Stimulated activated CD4-positive, alpha-beta T cell treated with anti-CD3 and anti-CD28 coated beads, Interleukin-4, amount 100 ng/mL, for 48 hours (primary cell): ENCODE measurements at regions not wholly inside any gene's neighbourhood (a gene's known extent, or its start where the extent isn't known, plus 50 kb on each side); places are given as distances from the start of the nearest gene placed in this dataset.
"Not testable (repeated sequence)": the region's sequence is repeated elsewhere in the genome, so short reads cannot be mapped to it uniquely, and the experiment has no call there.

Experiments
- DNase-seq, 2 donors: peaks; one replicate each; pipeline ENCODE4 v3.0.0-alpha.2; 2020; ENCODE audit warnings: low read depth in 2 of 2

DNA sequence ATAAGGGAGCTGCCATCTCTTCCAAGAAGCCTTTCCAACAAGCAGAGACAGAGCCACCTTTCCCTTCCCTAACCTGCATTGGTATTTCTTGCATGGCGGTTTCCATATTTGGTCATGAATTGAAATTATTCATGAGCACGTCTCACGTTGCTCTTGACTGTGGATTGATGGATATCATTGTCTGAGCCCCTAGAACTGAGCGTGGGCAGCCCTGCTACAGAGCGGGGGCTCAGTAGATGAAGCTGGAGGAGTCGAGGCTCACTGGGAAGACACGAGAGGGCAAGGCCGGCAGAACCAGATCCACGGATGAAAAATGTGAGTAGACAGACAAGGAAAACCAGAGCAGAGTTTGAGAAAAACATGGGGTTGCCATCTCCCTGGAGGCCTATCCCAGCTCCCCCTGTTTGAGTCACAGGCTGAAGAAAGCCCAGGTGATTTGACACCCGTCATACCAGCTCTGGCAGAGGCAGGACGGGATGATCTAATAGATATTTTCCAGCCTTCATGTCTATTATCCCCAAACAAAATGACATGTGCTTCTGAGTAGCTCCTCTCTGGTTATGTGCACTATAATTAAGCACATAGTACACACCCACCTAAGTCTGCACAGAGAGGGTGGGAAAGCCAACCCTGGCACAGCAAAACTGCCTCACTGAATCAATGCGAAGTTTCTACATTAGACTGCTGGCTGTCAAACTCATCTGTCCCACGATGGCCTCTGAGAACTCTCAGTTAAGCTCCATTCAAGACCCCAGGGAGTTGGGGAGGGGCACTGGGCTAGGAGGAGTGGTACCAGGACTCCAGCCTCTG, 363.5 kb upstream of the KLHL29 start:
- no peak for DNase-seq

DNA sequence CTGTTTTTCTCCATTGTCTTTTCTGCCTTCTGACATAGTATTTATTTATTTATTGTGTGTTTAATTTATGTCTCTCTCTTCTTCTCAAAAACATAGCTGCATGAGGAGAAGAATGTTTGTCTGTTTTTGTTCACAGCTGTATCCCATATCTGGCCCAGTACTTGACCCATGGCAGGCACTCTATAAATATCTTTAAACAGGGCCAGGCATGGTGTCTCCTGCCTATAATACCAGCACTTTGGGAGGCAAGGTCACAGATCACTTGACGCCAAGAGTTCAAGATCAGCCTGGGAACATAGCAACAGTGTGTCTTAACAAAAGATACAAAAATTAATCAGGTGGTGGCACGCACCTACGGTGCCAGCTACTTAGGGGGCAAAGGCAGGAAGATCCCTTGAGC, 361.3 kb upstream of the KLHL29 start:
- no peak for DNase-seq

DNA sequence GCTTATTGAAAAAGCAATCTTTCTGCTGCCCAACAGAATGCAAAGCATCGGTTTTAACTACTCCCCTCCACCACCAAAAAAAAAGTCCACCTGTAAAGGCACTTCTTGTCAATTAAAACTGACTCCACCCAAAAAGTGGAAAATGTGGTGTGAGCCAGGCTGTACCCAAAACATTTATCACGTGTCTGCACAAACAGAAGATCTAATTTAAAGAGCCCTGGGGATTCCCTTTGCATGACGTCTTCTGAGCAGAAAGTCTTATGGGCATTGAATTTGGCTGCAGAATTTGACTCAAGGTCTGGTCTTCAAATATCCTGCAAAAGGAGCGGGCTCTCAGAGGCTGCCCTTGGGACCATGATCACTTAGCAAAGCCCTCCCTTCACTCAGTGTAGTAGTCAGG, 358.3 kb upstream of the KLHL29 start:
- no peak for DNase-seq

DNA sequence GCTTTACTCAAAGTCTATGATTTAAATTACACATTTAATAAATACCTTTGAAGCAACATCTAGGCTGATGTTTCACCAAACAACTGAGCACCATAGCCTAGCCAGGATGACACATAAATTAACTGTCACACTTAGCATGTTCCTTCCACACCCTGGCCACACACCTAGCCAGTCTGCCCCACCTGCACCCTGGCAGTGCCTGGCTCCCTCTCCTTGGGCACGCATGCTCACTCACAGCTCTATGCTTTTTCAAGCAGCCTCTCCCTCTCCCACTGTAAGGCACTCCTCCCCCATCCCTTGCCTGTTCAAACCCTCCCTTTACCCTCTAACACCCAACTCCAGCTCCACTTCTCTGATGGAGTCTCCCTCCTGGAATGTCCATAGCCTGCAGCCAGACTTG, 357.6 kb upstream of the KLHL29 start:
- no peak for DNase-seq

DNA sequence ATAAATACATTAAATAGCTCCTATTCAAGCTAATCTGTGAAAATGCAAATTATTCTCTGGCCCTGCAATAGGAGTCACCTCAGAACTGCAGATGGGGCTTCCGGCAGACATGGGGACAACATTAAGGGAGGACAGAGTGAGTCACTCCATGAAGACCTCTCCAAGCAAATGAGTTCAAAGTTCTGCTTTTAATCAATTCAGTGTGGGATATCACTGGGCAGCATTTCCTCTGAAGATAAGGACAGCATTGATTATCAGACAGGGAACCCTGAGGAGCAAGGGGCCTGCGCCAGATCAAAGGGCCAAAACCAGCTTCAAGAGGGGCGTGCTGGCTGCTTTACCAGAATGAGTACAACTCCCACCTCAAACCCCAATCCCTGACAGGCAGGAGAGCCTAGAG, 356.9 kb upstream of the KLHL29 start:
- no peak for DNase-seq

DNA sequence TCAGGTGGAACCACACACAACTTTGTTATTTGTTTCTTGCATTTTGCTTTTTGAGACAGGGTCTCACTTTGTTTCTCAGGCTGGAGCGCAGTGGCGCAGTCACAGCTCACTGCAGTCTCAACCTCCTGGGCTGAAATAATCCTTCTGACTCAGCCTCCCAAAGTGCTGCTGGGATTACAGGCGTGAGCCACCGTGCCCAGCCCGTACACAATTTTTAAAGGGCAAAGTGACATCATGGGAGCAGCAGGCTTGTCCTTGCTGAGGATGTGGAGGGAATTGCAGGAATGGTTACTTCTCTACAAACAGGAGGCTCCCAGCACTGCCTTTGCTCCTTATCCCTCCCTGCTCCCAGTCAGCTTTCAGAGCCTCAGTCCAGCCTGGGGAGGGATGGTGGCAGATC, 355.9 kb upstream of the KLHL29 start:
- no peak for DNase-seq

DNA sequence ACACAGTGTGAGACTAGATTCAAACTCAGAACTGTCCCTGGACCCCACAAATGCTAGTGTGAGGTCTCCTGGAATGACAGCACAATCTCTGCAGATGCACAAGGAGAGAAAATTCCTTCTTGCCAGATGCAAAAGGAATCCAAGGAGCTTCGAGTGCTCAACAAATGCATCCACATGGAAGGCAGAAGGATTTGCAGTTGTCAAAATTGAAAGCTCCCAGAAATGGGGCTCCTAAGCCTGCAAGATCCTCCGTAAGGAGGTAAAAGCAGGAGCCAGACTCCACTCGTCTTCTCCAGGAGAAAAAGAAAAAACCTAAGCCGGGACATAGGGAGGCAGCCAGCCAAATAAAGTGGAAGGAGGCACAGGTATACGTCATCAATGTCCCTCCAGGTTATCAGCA, 355.0 kb upstream of the KLHL29 start:
- no peak for DNase-seq

DNA sequence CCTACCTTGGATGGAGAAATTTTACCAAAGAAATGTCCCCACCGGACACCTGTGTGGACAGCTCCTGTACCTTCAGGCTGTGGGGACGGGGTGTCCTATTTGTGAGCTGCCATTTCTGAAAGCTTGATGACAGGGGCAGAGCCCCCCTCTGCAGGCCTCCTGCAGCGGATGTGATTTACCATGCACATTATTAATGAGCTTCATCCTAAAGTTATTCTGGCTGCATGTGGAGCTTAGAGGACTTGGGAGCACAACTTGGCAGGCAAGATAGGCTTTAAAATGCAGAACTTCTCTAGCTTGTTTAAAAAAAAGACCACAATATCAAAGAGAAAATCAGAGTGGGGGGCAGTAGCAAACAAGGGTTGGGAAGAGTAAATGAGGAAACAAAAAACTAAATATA, 350.0 kb upstream of the KLHL29 start:
- DNase-seq: no peak

DNA sequence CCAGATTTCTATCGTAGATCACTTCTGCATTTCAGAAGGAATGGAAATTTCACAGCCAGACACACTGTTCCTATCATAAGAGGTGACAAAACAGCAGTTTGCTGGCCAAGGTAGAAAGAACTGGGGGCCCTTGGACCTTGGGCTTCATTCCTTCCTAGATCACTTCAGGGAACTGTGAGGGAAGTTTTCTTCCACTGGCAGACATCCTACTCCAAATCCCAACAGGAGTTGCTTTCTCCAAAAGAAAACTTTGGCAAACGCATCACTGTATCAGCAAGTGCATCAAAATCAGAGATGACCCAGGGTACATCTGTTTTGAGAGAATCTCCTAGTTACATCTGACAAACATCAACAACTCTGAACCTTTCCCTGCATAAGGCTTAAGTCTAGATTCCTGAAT, 348.4 kb upstream of the KLHL29 start:
- no peak for DNase-seq

DNA sequence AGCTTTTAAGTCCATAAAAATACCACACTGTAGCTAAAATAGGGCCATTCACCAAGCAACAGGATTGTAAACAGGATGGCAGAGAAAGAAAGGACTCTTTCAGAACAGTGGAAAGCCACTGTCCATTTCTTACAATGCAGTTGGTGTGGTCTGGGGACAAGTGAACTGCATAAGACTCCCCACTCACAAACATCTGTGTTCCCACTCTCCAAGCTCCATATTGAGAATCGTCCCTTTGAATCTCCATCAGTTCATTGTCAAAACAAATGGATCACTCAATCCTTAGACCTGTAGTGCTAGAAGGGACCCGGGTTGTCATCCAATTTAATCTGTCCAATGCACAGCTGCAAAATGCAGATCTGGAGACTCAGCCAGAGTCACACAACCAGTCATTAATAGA, 347.4 kb upstream of the KLHL29 start:
- no peak for DNase-seq

DNA sequence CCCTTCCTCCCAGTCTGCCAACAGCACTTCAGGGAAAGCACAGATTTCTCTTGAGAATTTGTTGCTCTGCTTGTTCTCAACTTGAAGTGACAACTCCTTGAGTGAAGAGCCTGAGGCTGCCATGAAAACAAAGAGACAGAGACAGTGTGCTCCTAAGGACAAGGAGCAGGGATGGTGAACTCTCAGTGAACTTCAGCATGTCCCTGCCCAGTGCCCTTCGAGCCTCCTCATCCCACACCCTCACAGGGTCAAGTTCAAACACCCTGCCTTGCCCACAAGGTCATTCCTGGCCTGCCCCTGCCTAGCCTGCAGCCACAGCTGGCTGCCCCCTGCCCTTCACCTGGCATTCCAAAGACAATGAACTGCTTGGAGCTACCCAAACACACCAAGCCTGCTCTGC, 343.5 kb upstream of the KLHL29 start:
- DNase-seq: no peak

DNA sequence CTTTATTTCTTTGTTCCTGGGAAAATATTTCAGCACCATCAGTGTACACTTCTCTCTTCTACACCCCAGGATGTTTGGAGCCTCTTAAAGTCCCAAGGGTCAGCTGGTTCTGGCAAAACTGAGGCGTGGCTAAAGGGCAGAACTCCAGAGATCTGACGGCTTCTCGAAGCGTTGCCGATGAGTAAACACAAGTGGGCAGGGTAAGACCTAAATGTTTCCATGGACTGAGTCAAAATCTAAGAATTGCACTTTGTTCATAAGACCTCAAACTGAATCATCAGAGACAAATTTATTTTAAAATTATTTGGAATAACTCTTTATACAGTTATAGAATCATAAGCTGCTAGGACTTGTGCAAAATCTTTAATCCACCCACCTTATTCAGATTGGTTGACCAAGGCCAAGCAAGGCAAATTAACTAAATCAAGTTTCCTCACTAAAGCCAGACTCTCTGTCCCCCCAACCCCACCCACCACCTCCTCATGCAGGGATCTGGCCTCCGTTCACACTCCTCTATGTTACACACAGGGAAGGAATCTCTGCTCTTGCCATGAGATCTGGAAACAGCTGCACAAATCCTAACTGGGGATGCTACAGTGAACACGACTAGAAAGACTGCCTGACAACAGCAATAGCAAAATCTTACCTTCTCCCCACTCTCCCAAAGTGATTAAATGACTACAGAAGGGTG, 342.6 kb upstream of the KLHL29 start:
- no peak for DNase-seq

DNA sequence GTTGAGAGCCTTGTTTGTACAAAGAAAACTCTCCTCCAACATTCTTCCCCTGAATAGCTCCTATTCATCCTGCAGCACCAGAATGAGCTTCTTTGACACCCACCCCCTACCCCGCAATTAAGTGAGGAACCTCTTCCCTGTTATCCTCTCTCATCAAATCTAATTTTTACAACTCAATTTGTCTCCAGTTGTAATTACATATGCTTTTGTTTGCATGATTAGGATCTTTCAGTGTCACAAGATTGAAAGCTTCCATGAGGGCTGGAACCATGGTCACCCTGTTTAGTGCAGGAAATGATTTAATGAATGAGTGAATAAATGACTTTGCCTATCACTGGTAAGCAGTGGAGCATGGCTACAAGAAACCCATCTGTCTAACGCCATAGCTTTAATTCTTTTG, 334.6 kb upstream of the KLHL29 start:
- no peak for DNase-seq

DNA sequence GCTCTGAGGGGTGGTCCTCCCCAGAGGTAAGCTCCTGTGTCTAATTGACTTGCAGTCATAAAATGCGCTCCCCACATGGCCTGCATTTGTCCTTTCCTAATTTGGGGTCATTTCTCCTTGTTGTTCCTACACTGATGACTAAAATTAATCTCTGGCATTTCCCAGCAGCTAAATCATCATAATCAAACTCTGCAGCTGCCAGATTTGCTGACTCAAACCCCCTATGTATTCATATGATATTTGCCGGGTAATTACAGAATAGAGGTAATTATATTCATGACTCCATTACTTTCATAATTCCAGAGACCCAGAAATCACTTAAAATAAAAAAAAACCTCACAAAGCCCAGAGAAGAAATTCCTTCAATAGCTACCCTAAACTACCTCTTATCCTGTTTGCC, 331.4 kb upstream of the KLHL29 start:
- DNase-seq: no peak

DNA sequence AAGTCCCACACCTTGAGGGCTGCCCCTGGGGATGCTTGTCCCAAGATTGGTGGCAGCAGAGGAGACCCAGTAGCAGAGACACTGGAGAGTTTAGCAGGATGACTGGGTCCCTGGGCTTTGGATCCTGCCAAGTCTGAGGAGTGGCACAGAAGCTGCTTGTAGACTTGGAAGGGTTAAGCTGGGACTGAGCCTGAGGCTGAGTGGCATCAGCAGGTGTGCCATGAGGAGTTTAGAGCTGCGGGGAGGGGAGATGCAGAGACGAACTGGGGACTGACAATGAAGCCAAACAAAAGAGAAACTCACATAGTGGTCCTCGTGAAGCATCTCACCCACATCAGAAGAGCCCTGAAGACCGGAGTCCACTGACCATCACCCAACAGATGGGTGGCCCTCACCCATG, 329.7 kb upstream of the KLHL29 start:
- DNase-seq: no peak

DNA sequence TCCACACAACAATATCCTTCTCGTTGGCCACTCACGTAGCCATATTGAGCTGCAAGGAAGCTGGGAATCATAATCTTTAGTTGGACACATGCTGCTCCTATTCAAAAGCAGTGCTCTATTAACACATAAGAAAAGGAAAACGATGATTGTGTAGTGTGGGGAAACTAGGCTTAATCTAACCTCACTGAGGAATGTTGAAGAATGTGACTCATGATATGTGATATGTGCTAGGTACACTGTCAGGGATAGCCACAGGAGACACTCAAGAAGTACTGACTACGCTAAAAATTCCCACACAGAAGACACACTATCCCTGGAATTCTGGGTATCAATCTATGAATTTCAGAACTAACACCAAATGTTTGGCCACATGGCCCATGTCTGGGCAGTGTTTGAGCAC, 328.1 kb upstream of the KLHL29 start:
- DNase-seq: not testable (repeated sequence)

DNA sequence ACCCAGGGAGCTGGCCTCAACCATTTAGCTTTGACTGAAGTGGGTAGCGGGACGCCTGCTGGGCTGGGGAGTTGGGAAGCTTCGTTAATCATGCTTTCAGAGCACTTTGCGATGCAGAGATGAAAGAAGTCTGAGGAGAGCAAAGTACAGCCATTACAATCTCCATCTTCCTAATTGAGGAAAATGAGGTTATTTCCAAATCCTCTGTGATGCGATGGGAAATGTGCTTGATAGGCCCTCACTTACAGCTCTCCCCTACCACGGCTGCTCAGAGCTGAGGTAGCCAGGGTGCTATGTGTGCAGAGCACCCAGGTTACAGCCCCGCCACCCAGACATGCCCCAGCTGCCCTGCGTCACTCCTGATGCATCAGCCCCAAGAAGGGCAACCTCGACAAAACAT, 326.5 kb upstream of the KLHL29 start:
- no peak for DNase-seq

DNA sequence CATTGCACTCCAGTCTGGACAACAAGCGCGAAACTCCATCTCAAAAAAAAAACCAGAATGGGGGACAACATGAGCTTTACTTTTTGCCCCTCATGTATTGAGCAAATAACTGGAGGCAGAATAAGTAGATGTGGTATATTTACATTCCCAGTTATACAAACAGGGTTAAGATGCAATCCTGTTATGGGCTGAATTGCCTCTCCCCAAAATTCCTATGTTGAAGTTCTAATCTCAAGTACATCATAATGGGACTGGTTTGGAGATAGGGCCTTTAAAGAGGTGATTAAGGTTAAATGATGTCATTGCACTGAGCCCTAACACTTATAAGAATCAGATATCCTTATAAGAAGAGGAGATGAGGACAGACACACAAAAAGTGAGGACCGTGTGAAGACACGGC, 319.8 kb upstream of the KLHL29 start:
- no peak for DNase-seq

DNA sequence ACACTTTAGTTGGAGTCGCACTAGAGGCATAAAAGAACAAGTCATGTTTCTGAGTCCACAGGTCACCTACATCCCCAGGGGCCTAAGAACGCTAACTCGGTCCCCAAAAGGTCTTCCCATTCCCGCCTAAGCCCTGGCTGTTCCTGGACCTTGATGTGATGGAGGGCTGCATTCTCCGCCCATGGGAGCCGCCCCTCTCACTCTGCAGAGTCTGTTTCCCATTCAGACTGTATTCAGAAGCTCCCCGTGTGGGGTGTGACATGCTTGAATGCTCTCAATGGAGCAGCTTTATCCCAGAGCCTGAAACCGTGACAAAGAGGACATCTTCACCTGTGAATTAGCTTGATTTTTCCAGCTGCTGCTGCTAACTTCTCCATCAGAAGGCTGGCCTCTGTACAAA, 319.0 kb upstream of the KLHL29 start:
- DNase-seq: no peak

DNA sequence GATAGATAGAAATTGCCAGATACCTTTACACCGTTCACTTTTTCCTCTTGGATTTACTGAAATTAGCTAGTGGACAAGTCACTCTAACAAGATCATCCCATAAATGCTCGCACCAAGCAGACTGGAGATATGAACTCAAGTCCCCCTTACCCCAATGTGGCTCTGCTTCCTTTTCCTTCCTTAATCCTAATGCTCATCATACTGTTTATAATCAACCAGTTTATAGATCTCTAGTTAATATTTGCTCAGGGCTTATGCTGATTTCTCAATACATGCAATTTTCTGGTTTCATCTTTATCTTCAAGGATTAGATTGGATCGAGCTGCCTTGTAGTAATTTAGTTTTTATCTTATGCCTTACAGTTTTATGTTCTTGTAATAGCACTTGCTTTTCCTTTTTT, 318.3 kb upstream of the KLHL29 start:
- DNase-seq: no peak

DNA sequence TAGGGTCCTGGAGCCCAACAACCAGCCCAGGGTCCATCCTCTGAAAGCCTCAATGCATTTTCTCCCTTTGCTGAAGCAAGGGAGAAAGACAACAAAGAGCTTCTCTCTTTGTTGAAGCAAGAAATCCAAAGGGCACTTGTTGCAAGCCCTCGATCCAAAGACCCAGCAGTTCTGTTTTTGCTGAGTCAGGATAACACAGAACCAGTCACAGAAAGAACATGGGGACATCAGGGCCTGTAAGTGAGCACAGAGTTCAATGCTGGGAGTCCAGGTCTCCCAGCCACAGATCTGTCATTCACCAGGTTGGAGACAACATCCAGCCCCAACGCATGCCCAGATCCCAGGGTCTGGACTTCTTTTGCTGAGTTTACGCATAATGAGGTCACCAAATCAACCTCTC, 315.8 kb upstream of the KLHL29 start:
- DNase-seq: no peak

DNA sequence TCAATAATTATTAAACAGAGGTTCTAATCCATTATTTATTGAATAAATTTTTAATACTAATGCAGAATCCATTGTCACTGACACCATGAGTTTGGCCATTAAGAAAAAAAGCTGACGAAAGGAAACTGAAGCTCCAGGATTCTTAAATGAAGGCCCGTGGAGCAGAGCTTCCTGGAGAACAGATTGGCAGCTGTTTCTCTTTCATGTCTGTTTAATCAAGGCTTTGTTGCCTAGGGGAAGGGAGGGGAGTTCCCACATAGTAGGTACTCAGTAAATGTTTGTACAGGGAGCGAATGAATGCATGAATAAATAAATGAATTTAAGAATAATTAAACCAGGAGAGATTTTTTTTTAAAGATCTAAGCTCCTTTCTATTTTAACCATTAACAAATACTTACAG, 315.1 kb upstream of the KLHL29 start:
- no peak for DNase-seq

DNA sequence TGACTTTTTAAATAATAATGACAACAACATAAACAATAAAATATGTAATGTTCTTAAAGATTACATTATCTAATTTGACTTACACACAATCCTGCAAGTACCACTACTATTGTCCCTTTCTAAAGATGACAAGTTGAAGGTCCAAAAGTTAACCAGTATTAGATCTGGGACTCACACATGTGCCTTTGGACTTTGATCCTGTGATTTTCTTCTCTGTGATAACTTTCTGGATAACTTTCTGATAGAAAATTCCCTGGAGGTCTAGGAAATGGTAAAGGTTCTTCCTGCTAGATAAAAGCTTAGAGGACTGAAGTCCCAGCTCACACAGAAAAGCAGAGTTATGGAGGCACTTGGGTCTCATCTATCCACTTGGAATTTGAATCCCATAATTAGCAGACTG, 311.9 kb upstream of the KLHL29 start:
- DNase-seq: no peak

DNA sequence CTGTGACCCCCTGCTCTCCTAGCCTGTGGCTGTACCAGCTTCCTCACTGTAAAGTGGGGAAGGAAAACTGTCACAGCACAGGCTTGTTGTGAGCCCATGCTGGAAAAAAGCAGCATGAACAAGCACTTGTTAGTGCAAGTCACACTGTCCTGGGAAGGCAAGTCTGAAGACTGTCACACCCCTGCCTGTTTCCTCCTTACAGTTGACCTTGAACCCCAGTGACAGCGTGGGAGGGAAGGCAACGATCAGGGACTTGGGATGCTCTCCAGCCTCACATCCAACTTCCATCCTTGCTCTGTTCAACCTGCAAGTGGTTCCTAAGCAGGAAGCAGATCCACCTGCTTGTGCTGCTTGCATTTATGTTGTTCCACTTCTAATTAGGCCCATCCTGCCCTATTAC, 311.3 kb upstream of the KLHL29 start:
- no peak for DNase-seq
